Esophagus (tissue), 2 donors: ENCODE measurements at regions not wholly inside any gene's neighbourhood (a gene's known extent, or its start where the extent isn't known, plus 50 kb on each side); places are given as distances from the start of the nearest gene placed in this dataset.

Experiments
- H3K27ac ChIP-seq, 2 donors: one replicate each; pipeline ENCODE4 v1.5.1; 2013; ENCODE audit warnings: low read depth in 2 of 2, mild to moderate bottlenecking in 2 of 2, inconsistent platforms in 1 of 2, low read length in 1 of 2, moderate library complexity in 1 of 2
- H3K27me3 ChIP-seq, 2 donors: one replicate each; pipeline ENCODE4 v1.6.1; 2013; ENCODE audit warnings: low read length in 2 of 2, control low read depth in 1 of 2, mild to moderate bottlenecking in 1 of 2; ENCODE audit not compliant: insufficient read depth in 2 of 2, control insufficient read depth in 1 of 2
- H3K36me3 ChIP-seq, 2 donors: one replicate each; pipeline ENCODE4 v1.6.1; 2013; ENCODE audit warnings: low read length in 1 of 2; ENCODE audit not compliant: control insufficient read depth in 2 of 2, insufficient read depth in 2 of 2
- H3K4me1 ChIP-seq, 2 donors: one replicate each; pipeline ENCODE4 v1.6.1; 2013; ENCODE audit warnings: low read length in 1 of 2; ENCODE audit not compliant: control insufficient read depth in 2 of 2, insufficient read depth in 2 of 2
- H3K4me3 ChIP-seq, 2 donors: one replicate each; pipeline ENCODE4 v1.5.1; 2013; ENCODE audit warnings: low read length in 2 of 2, mild to moderate bottlenecking in 2 of 2, low read depth in 1 of 2, moderate library complexity in 1 of 2
- H3K9me3 ChIP-seq, 2 donors: one replicate each; pipeline ENCODE4 v1.6.1; 2013; ENCODE audit warnings: mild to moderate bottlenecking in 2 of 2, low read depth in 1 of 2, low read length in 1 of 2, moderate library complexity in 1 of 2; ENCODE audit not compliant: control insufficient read depth in 2 of 2, insufficient read depth in 1 of 2
- WGBS, 2 donors: extraction: QIAGEN DNeasy Blood & Tissue Kit; methylation state at CpG; one replicate each; pipeline ENCODE4 v1.1.7; 2013; 5-methylcytosine and 5-hydroxymethylcytosine counted together
- donor health status: healthy with polysubstance abuse.
- donor health status: Bipolar disorder and iron deficiency.

GRCh38 chr4:30600246-30601017 is 119.7 kb upstream of the PCDH7 start:
- no peak overlapping the region for H3K27ac ChIP-seq
- WGBS, 2 donors, result 62 to 74% methylated on average over 5 of the region's 5 CpGs
- no peaks in the 10 kb centered on the region for H3K4me1 ChIP-seq
- no peaks in the 10 kb centered on the region for H3K27me3 ChIP-seq
- H3K36me3 ChIP-seq, result no peaks in the 10 kb centered on the region
- H3K9me3 ChIP-seq, result no peaks in the 10 kb centered on the region
- no peak overlapping the region for H3K4me3 ChIP-seq

- 68 to 84% methylated on average over 3 of the region's 3 CpGs for WGBS, 2 donors
- Histone ChIP-seq H3K4me1 (no peaks in the 10 kb centered on the region), H3K27me3 (no peaks in the 10 kb centered on the region), H3K27ac (no peak overlapping the region), H3K9me3 (no peaks in the 10 kb centered on the region), H3K36me3 (no peaks in the 10 kb centered on the region), H3K4me3 (no peak overlapping the region)
Observed at GRCh38 chr4:30601070-30601865, 118.9 kb upstream of the PCDH7 start.

GRCh38 chr4:30605616-30606190 is 114.5 kb upstream of the PCDH7 start:
- Histone ChIP-seq H3K36me3 (no peaks in the 10 kb centered on the region), H3K9me3 (no peaks in the 10 kb centered on the region), H3K27me3 (no peaks in the 10 kb centered on the region), H3K4me1 (no peaks in the 10 kb centered on the region), H3K4me3 (no peak overlapping the region), H3K27ac (no peak overlapping the region)

GRCh38 chr4:30610361-30610760 is 109.8 kb upstream of the PCDH7 start:
- no peak overlapping the region for H3K27ac ChIP-seq
- 77 to 84% methylated on average over 1 of the region's 1 CpG for WGBS, 2 donors

GRCh38 chr4:30614771-30615170 is 105.4 kb upstream of the PCDH7 start:
- no peaks in the 10 kb centered on the region for H3K4me1 ChIP-seq
- no peaks in the 10 kb centered on the region for H3K36me3 ChIP-seq
- H3K27ac ChIP-seq, result no peak overlapping the region
- no peaks in the 10 kb centered on the region for H3K9me3 ChIP-seq
- no peak overlapping the region for H3K4me3 ChIP-seq
- no peaks in the 10 kb centered on the region for H3K27me3 ChIP-seq

More at GRCh38 chr4:30610361-30610760, 109.8 kb upstream of the PCDH7 start:
- H3K36me3 ChIP-seq, result no peaks in the 10 kb centered on the region
- no peaks in the 10 kb centered on the region for H3K27me3 ChIP-seq
- no peaks in the 10 kb centered on the region for H3K9me3 ChIP-seq
- no peaks in the 10 kb centered on the region for H3K4me1 ChIP-seq
- H3K4me3 ChIP-seq, result no peak overlapping the region

DNA sequence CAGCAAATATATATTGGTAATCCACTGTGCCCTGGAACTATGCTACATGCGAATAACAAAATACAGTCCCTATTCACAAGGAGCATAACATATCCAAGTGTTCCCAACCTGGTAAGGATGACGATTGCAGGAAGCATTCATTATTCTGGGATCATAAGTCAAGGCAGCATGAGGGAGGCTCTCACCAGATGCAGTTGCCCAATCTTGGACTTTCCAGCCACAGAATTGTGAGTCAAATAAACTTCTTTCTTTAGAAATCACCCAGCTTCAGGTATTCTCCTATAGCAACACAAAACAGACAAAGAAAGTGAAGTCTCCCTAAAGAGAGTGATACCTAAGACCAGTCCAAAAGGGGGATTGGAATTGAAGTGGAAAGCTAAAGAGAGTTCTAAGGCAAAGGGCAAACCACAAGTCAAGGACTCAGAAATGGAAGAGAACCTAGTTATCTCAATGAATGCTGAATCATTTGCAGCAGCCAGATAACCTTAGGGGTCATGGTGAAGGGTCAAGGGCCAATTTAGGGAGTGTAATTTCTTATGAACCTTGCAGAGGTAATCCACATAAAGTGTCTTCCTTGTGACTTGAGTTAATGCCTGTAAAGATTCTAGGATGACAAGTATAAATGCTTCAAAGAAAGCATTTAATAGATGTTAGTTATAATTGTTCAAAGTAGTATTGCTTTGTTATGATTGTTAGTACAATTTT is 103.1 kb upstream of the PCDH7 start:
- Histone ChIP-seq H3K4me1 (no peaks in the 10 kb centered on the region), H3K4me3 (no peak overlapping the region), H3K27ac (no peak overlapping the region), H3K27me3 (no peaks in the 10 kb centered on the region), H3K9me3 (no peaks in the 10 kb centered on the region), H3K36me3 (no peaks in the 10 kb centered on the region)
- 66 to 78% methylated on average over 2 of the region's 2 CpGs for WGBS, 2 donors

DNA sequence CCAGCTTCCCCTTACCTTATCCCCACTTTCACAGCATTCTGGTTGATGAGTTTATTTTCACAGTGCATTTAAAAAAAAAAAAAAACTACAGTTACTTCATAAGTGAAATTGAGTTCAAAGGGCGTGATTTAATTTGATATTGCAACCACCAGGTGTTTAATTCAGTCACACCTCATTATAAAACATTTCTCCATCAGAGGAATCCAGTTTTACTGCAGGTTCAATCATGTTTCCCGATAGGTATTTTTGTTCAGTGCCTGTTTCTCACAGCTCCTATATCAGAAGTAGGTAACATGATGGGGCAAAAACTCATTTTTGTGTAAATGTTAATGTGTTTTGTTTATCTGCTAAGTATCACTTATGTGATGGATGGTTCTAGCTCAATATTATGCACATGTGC is 102.3 kb upstream of the PCDH7 start:
- no peaks in the 10 kb centered on the region for H3K9me3 ChIP-seq
- WGBS, 2 donors, result 46 to 63% methylated on average over 2 of the region's 2 CpGs
- no peaks in the 10 kb centered on the region for H3K27me3 ChIP-seq
- no peaks in the 10 kb centered on the region for H3K4me1 ChIP-seq
- H3K27ac ChIP-seq, result no peak overlapping the region
- H3K36me3 ChIP-seq, result no peaks in the 10 kb centered on the region
- H3K4me3 ChIP-seq, result no peak overlapping the region

DNA sequence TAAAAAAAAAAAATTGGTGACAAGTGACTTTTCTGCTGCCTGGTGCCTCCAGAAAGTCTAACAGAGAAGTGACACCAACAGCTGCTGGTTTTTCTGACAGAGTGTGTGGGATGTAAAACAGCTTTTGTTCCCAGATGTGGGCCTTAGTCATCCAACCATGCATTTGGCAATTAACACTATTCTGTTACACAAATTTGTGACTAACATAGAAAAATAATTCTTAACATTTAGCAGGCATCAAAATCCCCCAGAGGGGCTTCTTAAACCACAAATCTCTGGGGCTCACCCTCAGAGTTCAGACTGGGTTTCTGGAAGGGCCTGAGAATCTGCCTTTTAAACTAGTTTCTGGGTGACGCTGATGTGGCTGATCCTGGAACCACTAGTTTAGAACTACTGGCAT is 100.5 kb upstream of the PCDH7 start:
- H3K9me3 ChIP-seq, result no peaks in the 10 kb centered on the region
- H3K4me1 ChIP-seq, result no peaks in the 10 kb centered on the region
- H3K4me3 ChIP-seq, result no peak overlapping the region
- H3K27me3 ChIP-seq, result no peaks in the 10 kb centered on the region
- H3K27ac ChIP-seq, result no peak overlapping the region
- H3K36me3 ChIP-seq, result no peaks in the 10 kb centered on the region
- WGBS, 2 donors, result 0 to 5% methylated on average over 1 of the region's 1 CpG

DNA sequence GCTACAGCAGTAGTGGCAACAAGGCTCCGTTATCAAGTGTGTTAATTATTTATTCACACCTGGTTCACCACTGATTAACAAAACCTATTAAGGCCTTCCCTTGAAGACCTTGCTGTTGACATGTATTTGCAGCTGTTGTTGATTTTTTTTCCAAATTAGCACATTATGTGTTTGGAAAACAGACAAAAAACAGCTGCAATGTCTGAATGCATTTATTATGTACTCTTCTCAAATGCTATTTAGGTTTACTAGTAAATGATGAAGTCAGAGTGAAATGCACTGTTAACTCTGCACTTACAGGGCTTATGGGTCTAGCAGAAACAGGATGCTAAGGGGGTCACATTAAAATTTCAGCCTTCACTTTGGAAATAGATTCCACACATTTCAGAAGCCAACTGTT is 99.5 kb upstream of the PCDH7 start:
- Histone ChIP-seq H3K9me3 (no peaks in the 10 kb centered on the region), H3K4me3 (no peak overlapping the region), H3K4me1 (no peaks in the 10 kb centered on the region), H3K27ac (no peak overlapping the region), H3K27me3 (no peaks in the 10 kb centered on the region), H3K36me3 (no peaks in the 10 kb centered on the region)
- WGBS, 2 donors, result 72 to 94% methylated on average over 1 of the region's 1 CpG
